Hepatocyte (in vitro differentiated cells): ENCODE measurements at regions not wholly inside any gene's neighbourhood (a gene's known extent, or its start where the extent isn't known, plus 50 kb on each side); places are given as distances from the start of the nearest gene placed in this dataset.

Experiments used
- EZH2 ChIP-seq: fragments of 200-600 bp; sonication (generic); IDR thresholded peaks from 2 replicates; pipeline ENCODE4 v1.6.1; 2016; ENCODE audit warnings: antibody characterized with exemption, mild to moderate bottlenecking, borderline replicate concordance
- EZH2phosphoT487 ChIP-seq: fragments of 200-600 bp; sonication (generic); IDR thresholded peaks from one replicate; pipeline ENCODE4 v1.6.1; 2018; ENCODE audit warnings: antibody characterized with exemption, mild to moderate bottlenecking, low read depth, moderate library complexity; ENCODE audit not compliant: unreplicated experiment, severe bottlenecking
- TF ChIP-seq, protein P1 (sequence below): fragments of 200-600 bp; sonication (generic); IDR thresholded peaks from 2 replicates; pipeline ENCODE4 v1.5.1; 2016; ENCODE audit warnings: antibody characterized with exemption, mild to moderate bottlenecking; ENCODE audit not compliant: poor library complexity

DNA sequence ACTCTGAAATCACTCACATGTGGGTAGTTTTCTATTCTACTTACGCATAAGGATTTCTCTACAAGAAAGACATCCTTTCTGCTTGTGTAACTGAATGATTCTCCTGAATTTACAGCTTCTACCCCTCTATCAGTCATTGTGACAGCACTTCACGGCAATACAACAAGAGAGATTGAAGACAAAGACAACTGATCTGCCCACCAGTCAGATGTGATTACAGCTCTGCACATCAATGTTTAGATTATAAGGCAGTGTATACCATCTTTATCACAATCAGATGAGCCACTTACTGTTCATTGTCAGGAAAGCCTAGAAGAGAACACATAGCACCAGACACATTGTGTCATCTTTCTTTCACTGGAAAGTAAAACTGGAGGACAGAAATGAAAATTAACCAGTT, 324.4 kb downstream of the CENPC start:
- no peak for TF ChIP-seq EZH2phosphoT487
- TF ChIP-seq, protein P1, sequence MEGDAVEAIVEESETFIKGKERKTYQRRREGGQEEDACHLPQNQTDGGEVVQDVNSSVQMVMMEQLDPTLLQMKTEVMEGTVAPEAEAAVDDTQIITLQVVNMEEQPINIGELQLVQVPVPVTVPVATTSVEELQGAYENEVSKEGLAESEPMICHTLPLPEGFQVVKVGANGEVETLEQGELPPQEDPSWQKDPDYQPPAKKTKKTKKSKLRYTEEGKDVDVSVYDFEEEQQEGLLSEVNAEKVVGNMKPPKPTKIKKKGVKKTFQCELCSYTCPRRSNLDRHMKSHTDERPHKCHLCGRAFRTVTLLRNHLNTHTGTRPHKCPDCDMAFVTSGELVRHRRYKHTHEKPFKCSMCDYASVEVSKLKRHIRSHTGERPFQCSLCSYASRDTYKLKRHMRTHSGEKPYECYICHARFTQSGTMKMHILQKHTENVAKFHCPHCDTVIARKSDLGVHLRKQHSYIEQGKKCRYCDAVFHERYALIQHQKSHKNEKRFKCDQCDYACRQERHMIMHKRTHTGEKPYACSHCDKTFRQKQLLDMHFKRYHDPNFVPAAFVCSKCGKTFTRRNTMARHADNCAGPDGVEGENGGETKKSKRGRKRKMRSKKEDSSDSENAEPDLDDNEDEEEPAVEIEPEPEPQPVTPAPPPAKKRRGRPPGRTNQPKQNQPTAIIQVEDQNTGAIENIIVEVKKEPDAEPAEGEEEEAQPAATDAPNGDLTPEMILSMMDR: no peak
- TF ChIP-seq EZH2: no peak
